WTC11 (cell line): ENCODE measurements at regions not wholly inside any gene's neighbourhood (a gene's known extent, or its start where the extent isn't known, plus 50 kb on each side); places are given as distances from the start of the nearest gene placed in this dataset.

Source experiments
- ETV6 ChIP-seq: sonication (generic); formaldehyde crosslinking; IDR thresholded peaks from 2 replicates; pipeline ENCODE4 v1.8.1; 2022; ENCODE audit warnings: mild to moderate bottlenecking, missing genetic modification reagents
- SOX15 ChIP-seq: fragments of 250-450 bp; sonication (Bioruptor Pico); IDR thresholded peaks from 2 replicates; pipeline ENCODE4 v1.9.0; 2021; ENCODE audit warnings: mild to moderate bottlenecking
- TEAD1 ChIP-seq: sonication (generic); formaldehyde crosslinking; IDR thresholded peaks from 2 replicates; pipeline ENCODE4 v1.8.0; 2022; ENCODE audit warnings: mild to moderate bottlenecking, missing genetic modification reagents
- TEAD4 ChIP-seq: sonication (generic); formaldehyde crosslinking; IDR thresholded peaks from 2 replicates; pipeline ENCODE4 v1.8.0; 2022; ENCODE audit warnings: mild to moderate bottlenecking, missing genetic modification reagents
- ZBTB21 ChIP-seq: sonication (generic); formaldehyde crosslinking; IDR thresholded peaks from 2 replicates; pipeline ENCODE4 v1.8.1; 2023; ENCODE audit warnings: mild to moderate bottlenecking, missing genetic modification reagents, borderline replicate concordance
- ZNF121 ChIP-seq: sonication (generic); formaldehyde crosslinking; IDR thresholded peaks from 2 replicates; pipeline ENCODE4 v1.8.0; 2023; ENCODE audit warnings: missing genetic modification reagents
- TF ChIP-seq, protein P1 (sequence below): fragments of 200-600 bp; IDR thresholded peaks from 2 replicates; pipeline ENCODE4 v1.8.0; 2022; ENCODE audit warnings: antibody characterized with exemption
- TF ChIP-seq, protein P2 (sequence below): fragments of 250-450 bp; sonication (Bioruptor Pico); IDR thresholded peaks from 2 replicates; pipeline ENCODE4 v1.8.0; 2021; ENCODE audit warnings: mild to moderate bottlenecking
- TF ChIP-seq, protein P3 (sequence below): sonication (generic); formaldehyde crosslinking; IDR thresholded peaks from 2 replicates; pipeline ENCODE4 v1.8.1; 2023; ENCODE audit warnings: mild to moderate bottlenecking, moderate library complexity, missing genetic modification reagents

DNA sequence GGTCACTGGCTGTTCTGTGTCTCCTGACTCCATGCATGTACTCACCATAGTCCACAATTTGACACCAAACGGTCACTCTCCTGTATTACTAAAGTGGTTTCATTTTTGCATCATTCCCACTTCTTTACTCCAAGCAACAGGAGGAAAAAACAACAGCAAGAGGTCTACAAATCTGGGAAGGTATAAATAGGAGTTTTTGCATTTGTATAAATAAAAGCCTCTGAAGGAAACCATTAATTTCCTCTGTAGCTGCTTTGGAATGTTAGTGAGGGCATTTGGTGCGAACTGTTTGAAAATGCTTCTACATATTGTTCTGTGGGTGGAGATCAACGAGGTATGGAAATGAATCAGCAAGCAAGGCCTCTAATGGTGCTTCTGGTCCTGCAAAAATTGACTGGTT lies 148.5 kb upstream of the DLX2 start:
- no peak for TF ChIP-seq TEAD1 (CRISPR knock-in tag)
- TF ChIP-seq, protein P1, sequence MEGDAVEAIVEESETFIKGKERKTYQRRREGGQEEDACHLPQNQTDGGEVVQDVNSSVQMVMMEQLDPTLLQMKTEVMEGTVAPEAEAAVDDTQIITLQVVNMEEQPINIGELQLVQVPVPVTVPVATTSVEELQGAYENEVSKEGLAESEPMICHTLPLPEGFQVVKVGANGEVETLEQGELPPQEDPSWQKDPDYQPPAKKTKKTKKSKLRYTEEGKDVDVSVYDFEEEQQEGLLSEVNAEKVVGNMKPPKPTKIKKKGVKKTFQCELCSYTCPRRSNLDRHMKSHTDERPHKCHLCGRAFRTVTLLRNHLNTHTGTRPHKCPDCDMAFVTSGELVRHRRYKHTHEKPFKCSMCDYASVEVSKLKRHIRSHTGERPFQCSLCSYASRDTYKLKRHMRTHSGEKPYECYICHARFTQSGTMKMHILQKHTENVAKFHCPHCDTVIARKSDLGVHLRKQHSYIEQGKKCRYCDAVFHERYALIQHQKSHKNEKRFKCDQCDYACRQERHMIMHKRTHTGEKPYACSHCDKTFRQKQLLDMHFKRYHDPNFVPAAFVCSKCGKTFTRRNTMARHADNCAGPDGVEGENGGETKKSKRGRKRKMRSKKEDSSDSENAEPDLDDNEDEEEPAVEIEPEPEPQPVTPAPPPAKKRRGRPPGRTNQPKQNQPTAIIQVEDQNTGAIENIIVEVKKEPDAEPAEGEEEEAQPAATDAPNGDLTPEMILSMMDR: no peak
- no peak for TF ChIP-seq ZNF121
- TF ChIP-seq SOX15 (CRISPR knock-in tag): no peak
- TF ChIP-seq ZBTB21 (CRISPR knock-in tag): no peak
- TF ChIP-seq, protein P2, sequence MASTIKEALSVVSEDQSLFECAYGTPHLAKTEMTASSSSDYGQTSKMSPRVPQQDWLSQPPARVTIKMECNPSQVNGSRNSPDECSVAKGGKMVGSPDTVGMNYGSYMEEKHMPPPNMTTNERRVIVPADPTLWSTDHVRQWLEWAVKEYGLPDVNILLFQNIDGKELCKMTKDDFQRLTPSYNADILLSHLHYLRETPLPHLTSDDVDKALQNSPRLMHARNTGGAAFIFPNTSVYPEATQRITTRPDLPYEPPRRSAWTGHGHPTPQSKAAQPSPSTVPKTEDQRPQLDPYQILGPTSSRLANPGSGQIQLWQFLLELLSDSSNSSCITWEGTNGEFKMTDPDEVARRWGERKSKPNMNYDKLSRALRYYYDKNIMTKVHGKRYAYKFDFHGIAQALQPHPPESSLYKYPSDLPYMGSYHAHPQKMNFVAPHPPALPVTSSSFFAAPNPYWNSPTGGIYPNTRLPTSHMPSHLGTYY (CRISPR knock-in tag): no peak
- no peak for TF ChIP-seq TEAD4 (CRISPR knock-in tag)
- TF ChIP-seq, protein P3, sequence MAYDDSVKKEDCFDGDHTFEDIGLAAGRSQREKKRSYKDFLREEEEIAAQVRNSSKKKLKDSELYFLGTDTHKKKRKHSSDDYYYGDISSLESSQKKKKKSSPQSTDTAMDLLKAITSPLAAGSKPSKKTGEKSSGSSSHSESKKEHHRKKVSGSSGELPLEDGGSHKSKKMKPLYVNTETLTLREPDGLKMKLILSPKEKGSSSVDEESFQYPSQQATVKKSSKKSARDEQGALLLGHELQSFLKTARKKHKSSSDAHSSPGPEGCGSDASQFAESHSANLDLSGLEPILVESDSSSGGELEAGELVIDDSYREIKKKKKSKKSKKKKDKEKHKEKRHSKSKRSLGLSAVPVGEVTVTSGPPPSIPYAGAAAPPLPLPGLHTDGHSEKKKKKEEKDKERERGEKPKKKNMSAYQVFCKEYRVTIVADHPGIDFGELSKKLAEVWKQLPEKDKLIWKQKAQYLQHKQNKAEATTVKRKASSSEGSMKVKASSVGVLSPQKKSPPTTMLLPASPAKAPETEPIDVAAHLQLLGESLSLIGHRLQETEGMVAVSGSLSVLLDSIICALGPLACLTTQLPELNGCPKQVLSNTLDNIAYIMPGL: no peak
- no peak for TF ChIP-seq ETV6
